ENCODE measurements at regions not wholly inside any gene's neighbourhood (a gene's known extent, or its start where the extent isn't known, plus 50 kb on each side); places are given as distances from the start of the nearest gene placed in this dataset.

GRCh38 chr15:100717596-100717995, 115.2 kb downstream of the ASB7 start (continued):
- TF ChIP-seq, protein P1, sequence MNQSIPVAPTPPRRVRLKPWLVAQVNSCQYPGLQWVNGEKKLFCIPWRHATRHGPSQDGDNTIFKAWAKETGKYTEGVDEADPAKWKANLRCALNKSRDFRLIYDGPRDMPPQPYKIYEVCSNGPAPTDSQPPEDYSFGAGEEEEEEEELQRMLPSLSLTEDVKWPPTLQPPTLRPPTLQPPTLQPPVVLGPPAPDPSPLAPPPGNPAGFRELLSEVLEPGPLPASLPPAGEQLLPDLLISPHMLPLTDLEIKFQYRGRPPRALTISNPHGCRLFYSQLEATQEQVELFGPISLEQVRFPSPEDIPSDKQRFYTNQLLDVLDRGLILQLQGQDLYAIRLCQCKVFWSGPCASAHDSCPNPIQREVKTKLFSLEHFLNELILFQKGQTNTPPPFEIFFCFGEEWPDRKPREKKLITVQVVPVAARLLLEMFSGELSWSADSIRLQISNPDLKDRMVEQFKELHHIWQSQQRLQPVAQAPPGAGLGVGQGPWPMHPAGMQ (IDR thresholded peaks at IDR 0.05; ENCODE audit: borderline replicate concordance), result no peak
- TF ChIP-seq GATAD2B (conservative IDR thresholded peaks at IDR 0.05; ENCODE audit: low read depth) (no peak), TCF3 (IDR thresholded peaks at IDR 0.05; ENCODE audit: borderline replicate concordance, insufficient read depth, low read depth, low read length) (no peak), EP300 (IDR thresholded peaks at IDR 0.05; ENCODE audit: borderline replicate concordance in 1 of 2, control insufficient read depth in 1 of 2, low read depth in 2 of 2, low read length in 2 of 2) (no peak), RELA (IDR thresholded peaks at IDR 0.05; ENCODE audit: borderline replicate concordance, partially characterized antibody) (no peak)

GRCh38 chr15:100718075-100718980, 115.9 kb downstream of the ASB7 start:
- no peaks in the 10 kb centered on the region for H3K36me3 ChIP-seq (ENCODE audit: control insufficient read depth in 2 of 2, insufficient read depth in 2 of 2, low read length in 1 of 2)
- no peak overlapping the region for H3K27ac ChIP-seq (ENCODE audit: control insufficient read depth, insufficient read depth)
- no peaks in the 10 kb centered on the region; a peak in 1 of 4 replicates for H3K27me3 ChIP-seq (replicated peaks in 1 of 2; ENCODE audit: control insufficient read depth in 2 of 2, insufficient read depth in 2 of 2, low read length in 1 of 2)
- FAIRE-seq (no peak), DNase-seq (ENCODE audit: low read depth, low spot score) (no peak), ATAC-seq (no peak)
- no peaks in the 10 kb centered on the region for H4K20me1 ChIP-seq (ENCODE audit: control insufficient read depth, insufficient read depth)
- RAD21 ChIA-PET (ENCODE audit: unreplicated experiment), result no interaction called here
- intact Hi-C loops (cut with micrococcal nuclease; ENCODE audit: unreplicated experiment), result no loop called here
- H2AFZ ChIP-seq (ENCODE audit: control insufficient read depth, low read depth, low read length), result no peak overlapping the region
- in situ Hi-C loops (cut with MboI), result no loop called here
- no TSS peak for BruUV-seq (replicated peaks)
- H3K4me3 ChIP-seq, result no peak overlapping the region
- 33% methylated on average over 22 of the region's 22 CpGs for WGBS (ENCODE audit: insufficient coverage, insufficient replicate concordance, low lambda C conversion rate, missing lambda C conversion rate)
- POLR2A ChIA-PET, result no interaction called here
- CTCF ChIA-PET, result no interaction called here
- no peaks in the 10 kb centered on the region for H3K4me1 ChIP-seq (ENCODE audit: control insufficient read depth, insufficient read depth, low read length)
- H3K9ac ChIP-seq (ENCODE audit: control insufficient read depth, insufficient read depth, low read length), result no peak overlapping the region
- no peaks in the 10 kb centered on the region for H3K79me2 ChIP-seq (ENCODE audit: control insufficient read depth, insufficient read depth, low read length)
- SMC1A ChIA-PET (ENCODE audit: uncharacterized antibody, unreplicated experiment), result no interaction called here
- H3K4me2 ChIP-seq (ENCODE audit: control insufficient read depth, insufficient read depth), result no peak overlapping the region
- H3K9me3 ChIP-seq (replicated peaks; ENCODE audit: control insufficient read depth, insufficient read depth, low read length), result no peaks in the 10 kb centered on the region
- TF ChIP-seq, protein P2, sequence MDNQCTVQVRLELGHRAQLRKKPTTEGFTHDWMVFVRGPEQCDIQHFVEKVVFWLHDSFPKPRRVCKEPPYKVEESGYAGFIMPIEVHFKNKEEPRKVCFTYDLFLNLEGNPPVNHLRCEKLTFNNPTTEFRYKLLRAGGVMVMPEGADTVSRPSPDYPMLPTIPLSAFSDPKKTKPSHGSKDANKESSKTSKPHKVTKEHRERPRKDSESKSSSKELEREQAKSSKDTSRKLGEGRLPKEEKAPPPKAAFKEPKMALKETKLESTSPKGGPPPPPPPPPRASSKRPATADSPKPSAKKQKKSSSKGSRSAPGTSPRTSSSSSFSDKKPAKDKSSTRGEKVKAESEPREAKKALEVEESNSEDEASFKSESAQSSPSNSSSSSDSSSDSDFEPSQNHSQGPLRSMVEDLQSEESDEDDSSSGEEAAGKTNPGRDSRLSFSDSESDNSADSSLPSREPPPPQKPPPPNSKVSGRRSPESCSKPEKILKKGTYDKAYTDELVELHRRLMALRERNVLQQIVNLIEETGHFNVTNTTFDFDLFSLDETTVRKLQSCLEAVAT (IDR thresholded peaks at IDR 0.05), result no peak
- TF ChIP-seq USF1 (IDR thresholded peaks at IDR 0.05; ENCODE audit: borderline replicate concordance, extremely low read length, insufficient read depth, low read depth, low read length) (no peak), BMI1 (IDR thresholded peaks at IDR 0.05; ENCODE audit: borderline replicate concordance) (no peak), ZNF687 (IDR thresholded peaks at IDR 0.05) (no peak), CEBPB (IDR thresholded peaks at IDR 0.05; ENCODE audit: borderline replicate concordance in 1 of 2, low read depth in 2 of 2, low read length in 2 of 2) (no peak)
- TF ChIP-seq, protein P3, sequence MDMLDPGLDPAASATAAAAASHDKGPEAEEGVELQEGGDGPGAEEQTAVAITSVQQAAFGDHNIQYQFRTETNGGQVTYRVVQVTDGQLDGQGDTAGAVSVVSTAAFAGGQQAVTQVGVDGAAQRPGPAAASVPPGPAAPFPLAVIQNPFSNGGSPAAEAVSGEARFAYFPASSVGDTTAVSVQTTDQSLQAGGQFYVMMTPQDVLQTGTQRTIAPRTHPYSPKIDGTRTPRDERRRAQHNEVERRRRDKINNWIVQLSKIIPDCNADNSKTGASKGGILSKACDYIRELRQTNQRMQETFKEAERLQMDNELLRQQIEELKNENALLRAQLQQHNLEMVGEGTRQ (IDR thresholded peaks at IDR 0.05; ENCODE audit: borderline replicate concordance, low read depth, low read length), result no peak

Measured in GM12878 (cell line).